HCT116 (cell line): ENCODE measurements at regions not wholly inside any gene's neighbourhood (a gene's known extent, or its start where the extent isn't known, plus 50 kb on each side); places are given as distances from the start of the nearest gene placed in this dataset.

Experiments
- ATAC-seq: fragments of 200-7000 bp; cut with Tn5 transposase; 2 replicates; pipeline ENCODE4 v1.9.1; 2020; ENCODE audit warnings: mild to moderate bottlenecking, moderate library complexity
- BruUV-seq: library from RNA; stranded (reverse); fragments of 400-500 nt; replicated peaks from 2 replicates; lab custom pipeline; 2021; lab: Mats Ljungman, UMichigan
- CTCF ChIA-PET: fragments of 300-600 bp; sonication (Branson Sonifier 250); formaldehyde crosslinking; loops from one replicate; lab custom pipeline; 2021; ENCODE audit warnings: antibody characterized with exemption; lab: Charles Lee
- POLR2A ChIA-PET: fragments of 300-600, 350-600 bp; sonication (Branson Sonifier 250); formaldehyde crosslinking; loops from one replicate; lab custom pipeline; 2021; ENCODE audit warnings: antibody characterized with exemption; lab: Charles Lee
- RAD21 ChIA-PET, 2 experiments: fragments of 300-600 bp; sonication (Branson Sonifier 250); formaldehyde crosslinking; loops; one replicate each; lab custom pipeline; 2023; ENCODE audit warnings: low total read pairs in 2 of 2; ENCODE audit not compliant: uncharacterized antibody in 2 of 2, unreplicated experiment in 2 of 2, low non-redundant PET in 1 of 2; lab: Charles Lee
- DNase-seq: peaks from one replicate; pipeline ENCODE4 v3.0.0-alpha.2; 2010; ENCODE audit warnings: low read depth, low spot score
- H2AFZ ChIP-seq: fragments of 200-600 bp; shearing (Covaris generic), sonication (generic); 2 replicates; pipeline ENCODE4 v1.6.1; 2017; ENCODE audit warnings: low read depth, mixed run types, mixed read lengths, antibody characterized with exemption, low read length; ENCODE audit not compliant: poor library complexity, severe bottlenecking
- H3K27ac ChIP-seq: 2 replicates; pipeline ENCODE4 v1.5.1; 2012; ENCODE audit warnings: low read depth, low read length
- H3K27me3 ChIP-seq: fragments of 200-600 bp; sonication (generic); 2 replicates; pipeline ENCODE4 v1.6.1; 2016; ENCODE audit warnings: mixed run types, low read length, mixed read lengths; ENCODE audit not compliant: insufficient read depth
- H3K36me3 ChIP-seq, 2 experiments: fragments of 200-500 bp in 1 of 2; fragments of 200-600 bp in 1 of 2; sonication (Bioruptor generic) in 1 of 2; sonication (generic) in 1 of 2; 2 replicates each; pipeline versions ENCODE4 v1.5.1 to v1.6.1; 2014 to 2016; ENCODE audit warnings: low read length in 2 of 2, inconsistent platforms in 1 of 2, mixed read lengths in 1 of 2, mixed run types in 1 of 2; ENCODE audit not compliant: insufficient read depth in 2 of 2, control insufficient read depth in 1 of 2
- H3K4me1 ChIP-seq, 2 experiments: fragments of 200-600 bp in 1 of 2; sonication (generic) in 1 of 2; 2 replicates each; pipeline versions ENCODE4 v1.5.1 to v1.6.1; 2012 to 2017; ENCODE audit warnings: low read length in 2 of 2, inconsistent platforms in 1 of 2, mild to moderate bottlenecking in 1 of 2, mixed read lengths in 1 of 2, mixed run types in 1 of 2, moderate library complexity in 1 of 2; ENCODE audit not compliant: insufficient read depth in 2 of 2, control insufficient read depth in 1 of 2
- H3K4me2 ChIP-seq: fragments of 200-600 bp; sonication (generic); 2 replicates; pipeline ENCODE4 v1.6.1; 2017; ENCODE audit warnings: mixed run types, low read length, mixed read lengths
- H3K4me3 ChIP-seq, 2 experiments: fragments of 200-600 bp in 1 of 2; sonication (generic) in 1 of 2; replicated peaks in 1 of 2; 2 replicates each; pipeline ENCODE4 v1.5.1; 2011 to 2016; ENCODE audit warnings: low read length in 2 of 2, control low read depth in 1 of 2, low read depth in 1 of 2, mild to moderate bottlenecking in 1 of 2, mixed read lengths in 1 of 2, mixed run types in 1 of 2
- H3K79me2 ChIP-seq: fragments of 200-600 bp; sonication (generic); 2 replicates; pipeline ENCODE4 v1.6.1; 2017; ENCODE audit warnings: mild to moderate bottlenecking, mixed run types, low read length, moderate library complexity, mixed read lengths; ENCODE audit not compliant: insufficient read depth
- H3K9ac ChIP-seq: fragments of 200-600 bp; sonication (generic); 2 replicates; pipeline ENCODE4 v1.6.1; 2016; ENCODE audit warnings: low read length, mixed read lengths
- H3K9me2 ChIP-seq: fragments of 200-600 bp; sonication (generic), shearing (Covaris generic); 2 replicates; pipeline ENCODE4 v1.6.1; 2017; ENCODE audit warnings: mixed run types, mild to moderate bottlenecking, moderate library complexity; ENCODE audit not compliant: insufficient read depth
- H3K9me3 ChIP-seq, 2 experiments: fragments of 200-500 bp in 1 of 2; fragments of 200-600 bp in 1 of 2; sonication (Bioruptor generic) in 1 of 2; sonication (generic) in 1 of 2; 2 replicates each; pipeline ENCODE4 v1.6.1; 2014 to 2017; ENCODE audit warnings: low read length in 2 of 2, mixed read lengths in 2 of 2, inconsistent platforms in 1 of 2, low read depth in 1 of 2, mild to moderate bottlenecking in 1 of 2, mixed run types in 1 of 2, moderate library complexity in 1 of 2; ENCODE audit not compliant: control insufficient read depth in 1 of 2, insufficient read depth in 1 of 2
- H4K20me1 ChIP-seq: fragments of 200-600 bp; sonication (generic), shearing (Covaris generic); 2 replicates; pipeline ENCODE4 v1.6.1; 2017; ENCODE audit warnings: mixed run types, mild to moderate bottlenecking, moderate library complexity; ENCODE audit not compliant: insufficient read depth
- CTCF ChIP-seq, 3 experiments: fragments of 200-600 bp in 1 of 3; sonication (generic) in 1 of 3; IDR thresholded peaks in 2 of 3; conservative IDR thresholded peaks in 1 of 3; 2 replicates each; pipeline ENCODE4 v1.5.1; 2012 to 2017; ENCODE audit warnings: low read depth in 2 of 3, low read length in 2 of 3, antibody characterized with exemption in 1 of 3, borderline replicate concordance in 1 of 3, control low read depth in 1 of 3, mild to moderate bottlenecking in 1 of 3, mixed read lengths in 1 of 3, mixed run types in 1 of 3, moderate library complexity in 1 of 3; ENCODE audit not compliant: insufficient read depth in 1 of 3
- JUND ChIP-seq: IDR thresholded peaks from 2 replicates; pipeline ENCODE4 v1.6.1; 2012
- RAD21 ChIP-seq: IDR thresholded peaks from 2 replicates; pipeline ENCODE4 v1.6.1; 2012; ENCODE audit warnings: low read depth, mild to moderate bottlenecking
- TCF7L2 ChIP-seq: IDR thresholded peaks from 2 replicates; pipeline ENCODE4 v1.7.0; 2011; ENCODE audit warnings: borderline replicate concordance, inconsistent platforms; ENCODE audit not compliant: insufficient read depth, insufficient read length; ENCODE audit errors: extremely low read depth
- ZBTB33 ChIP-seq: IDR thresholded peaks from 2 replicates; pipeline ENCODE4 v1.6.1; 2011; ENCODE audit warnings: mild to moderate bottlenecking, low read length, moderate library complexity; ENCODE audit not compliant: insufficient replicate concordance; ENCODE audit errors: extremely low read depth
- ZFX ChIP-seq: fragments of 450-650 bp; IDR thresholded peaks from 2 replicates; pipeline ENCODE4 v1.6.1; 2017
- ZNF274 ChIP-seq: fragments of 200-500 bp; sonication (Bioruptor generic); IDR thresholded peaks from 2 replicates; pipeline ENCODE4 v1.6.1; 2014; ENCODE audit warnings: mild to moderate bottlenecking, low read depth, low read length, inconsistent platforms
- intact Hi-C: fragments of 100-400 bp; cut with micrococcal nuclease; formaldehyde crosslinking; loops from 2 replicates; pipeline ENCODE4 v1.10.0; 2022

DNA sequence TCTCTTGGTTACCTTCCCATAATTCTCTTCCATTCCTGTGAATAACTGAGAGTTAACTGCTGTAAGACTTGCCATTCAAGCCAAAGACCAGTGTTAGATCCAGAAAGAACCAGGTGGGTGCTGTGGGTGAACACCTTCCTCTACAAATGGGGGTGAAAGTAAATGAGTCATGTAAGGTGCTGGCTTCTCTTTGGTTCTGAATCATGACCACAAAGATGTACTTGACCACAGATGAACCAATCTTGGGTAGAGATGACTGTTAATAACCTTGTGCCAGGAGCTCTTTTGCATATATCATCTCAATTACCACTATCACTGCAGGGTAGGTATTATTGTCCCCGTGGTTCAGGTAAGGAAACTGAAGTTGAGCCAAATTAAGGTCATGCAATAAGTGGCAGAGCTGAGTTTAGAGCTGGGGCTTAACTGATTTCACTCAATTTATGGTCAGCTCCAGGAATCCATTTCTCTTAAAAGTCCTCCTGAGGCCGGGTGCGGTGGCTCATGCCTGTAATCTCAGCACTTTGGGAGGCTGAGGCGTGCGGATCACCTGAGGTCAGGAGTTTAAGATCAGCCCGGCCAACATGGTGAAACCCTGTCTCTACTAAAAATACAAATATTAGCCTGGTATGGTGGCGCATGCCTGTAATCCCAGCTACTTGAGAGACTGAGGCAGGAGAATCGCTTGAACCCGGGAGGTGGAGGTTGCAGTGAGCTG is 244.9 kb upstream of the CXCR4 start:
- ATAC-seq: no peak
- Histone ChIP-seq H3K9me2 (no peaks in the 10 kb centered on the region), H2AFZ (no peak overlapping the region), H3K27ac (no peak overlapping the region)
- no TSS peak for BruUV-seq
- TF ChIP-seq ZBTB33 (no peak), TCF7L2 (no peak), ZFX (no peak), RAD21 (no peak), ZNF274 (no peak), JUND (no peak), CTCF (IDR thresholded peaks at IDR 0.05 in 2 of 3, conservative IDR thresholded peaks at IDR 0.05 in 1 of 3; ENCODE audit: borderline replicate concordance in 1 of 3, insufficient read depth in 1 of 3, low read depth in 2 of 3, low read length in 2 of 3) (no peak)
- TF ChIP-seq, all 23 proteins: peak for 0
- H3K4me2 ChIP-seq: no peak overlapping the region
- H3K4me1 ChIP-seq: no peaks in the 10 kb centered on the region
- RAD21 ChIA-PET: no interaction called here
- no peaks in the 10 kb centered on the region for H4K20me1 ChIP-seq
- H3K4me3 ChIP-seq: no peak overlapping the region
- CTCF ChIA-PET: no interaction called here
- no peaks in the 10 kb centered on the region for H3K79me2 ChIP-seq
- H3K36me3 ChIP-seq: no peaks in the 10 kb centered on the region
- no peaks in the 10 kb centered on the region for H3K9me3 ChIP-seq
- no peak overlapping the region for H3K9ac ChIP-seq
- no peak for DNase-seq
- intact Hi-C loops: no loop called here
- POLR2A ChIA-PET: no interaction called here
- no peaks in the 10 kb centered on the region for H3K27me3 ChIP-seq
